Loucy (cell line): ENCODE measurements at regions not wholly inside any gene's neighbourhood (a gene's known extent, or its start where the extent isn't known, plus 50 kb on each side); places are given as distances from the start of the nearest gene placed in this dataset.

Source experiments
- CTCF ChIP-seq: fragments of 200-600 bp; sonication (generic); conservative IDR thresholded peaks from 2 replicates; pipeline ENCODE4 v1.5.1; 2014; ENCODE audit warnings: mild to moderate bottlenecking, antibody characterized with exemption, low read length
- EZH2phosphoT487 ChIP-seq: fragments of 200-600 bp; IDR thresholded peaks from 2 replicates; pipeline ENCODE4 v1.6.1; 2018; ENCODE audit warnings: antibody characterized with exemption, mild to moderate bottlenecking, moderate library complexity, borderline replicate concordance

- TF ChIP-seq EZH2phosphoT487 (no peak), CTCF (no peak)
These were observed 382.0 kb upstream of the ADARB2 start for GRCh38 chr10:2119316-2119715.
